Astrocyte (in vitro differentiated cells and primary cell): ENCODE measurements at regions not wholly inside any gene's neighbourhood (a gene's known extent, or its start where the extent isn't known, plus 50 kb on each side); places are given as distances from the start of the nearest gene placed in this dataset.
A peak's percentile ranks its signal among the peaks of the same experiment; 100 is the strongest.

Experiments
- DNase-seq: peaks from one replicate; pipeline ENCODE4 v3.0.0-alpha.2; 2010; ENCODE audit warnings: low read depth
- FAIRE-seq: peaks from 2 replicates; lab custom pipeline; 2011; peaks lifted over from hg19 to GRCh38; lab: Jason Lieb, UNC
- H2AFZ ChIP-seq: 2 replicates; pipeline ENCODE4 v1.6.0; 2012; ENCODE audit warnings: low read depth, low read length, inconsistent platforms
- H3K27ac ChIP-seq: 2 replicates; pipeline ENCODE4 v1.5.1; 2011; ENCODE audit warnings: low read depth, low read length, inconsistent platforms
- H3K27me3 ChIP-seq: 2 replicates; pipeline ENCODE4 v1.6.0; 2011; ENCODE audit warnings: low read length, inconsistent platforms; ENCODE audit not compliant: insufficient read depth
- H3K36me3 ChIP-seq: 2 replicates; pipeline ENCODE4 v1.5.1; 2011; ENCODE audit warnings: low read length, inconsistent platforms; ENCODE audit not compliant: insufficient read depth
- H3K4me1 ChIP-seq: 2 replicates; pipeline ENCODE4 v1.5.1; 2011; ENCODE audit warnings: low read length, inconsistent platforms; ENCODE audit not compliant: insufficient read depth
- H3K4me2 ChIP-seq: 2 replicates; pipeline ENCODE4 v1.6.0; 2012; ENCODE audit warnings: low read length, inconsistent platforms
- H3K4me3 ChIP-seq: 2 replicates; pipeline ENCODE4 v1.5.1; 2011; ENCODE audit warnings: low read depth, mild to moderate bottlenecking, low read length, inconsistent platforms; ENCODE audit not compliant: insufficient read depth
- H3K79me2 ChIP-seq: 2 replicates; pipeline ENCODE4 v1.6.0; 2012; ENCODE audit warnings: mild to moderate bottlenecking, low read length, inconsistent platforms; ENCODE audit not compliant: insufficient read depth
- H3K9ac ChIP-seq: 2 replicates; pipeline ENCODE4 v1.6.0; 2012; ENCODE audit warnings: mild to moderate bottlenecking, low read length, inconsistent platforms
- H3K9me3 ChIP-seq: 2 replicates; pipeline ENCODE4 v1.5.1; 2012; ENCODE audit warnings: low read depth, mild to moderate bottlenecking, low read length, inconsistent platforms; ENCODE audit not compliant: insufficient read depth
- H4K20me1 ChIP-seq: 2 replicates; pipeline ENCODE4 v1.6.0; 2012; ENCODE audit warnings: low read length, inconsistent platforms; ENCODE audit not compliant: insufficient read depth
- H3K27ac Mint-ChIP-seq: one replicate; pipeline ENCODE4 v1.8.0; 2021; ENCODE audit warnings: mild to moderate bottlenecking, mixed read lengths; ENCODE audit not compliant: unreplicated experiment
- H3K27me3 Mint-ChIP-seq: one replicate; pipeline ENCODE4 v1.8.0; 2021; ENCODE audit warnings: low read depth, mixed read lengths; ENCODE audit not compliant: unreplicated experiment
- H3K36me3 Mint-ChIP-seq: one replicate; pipeline ENCODE4 v1.8.0; 2021; ENCODE audit warnings: low read depth, mixed read lengths; ENCODE audit not compliant: unreplicated experiment
- H3K4me1 Mint-ChIP-seq: one replicate; pipeline ENCODE4 v1.8.0; 2021; ENCODE audit warnings: low read depth, mixed read lengths; ENCODE audit not compliant: unreplicated experiment
- H3K4me3 Mint-ChIP-seq: one replicate; pipeline ENCODE4 v1.8.0; 2021; ENCODE audit warnings: mild to moderate bottlenecking, moderate library complexity, mixed read lengths; ENCODE audit not compliant: unreplicated experiment
- H3K9me3 Mint-ChIP-seq: one replicate; pipeline ENCODE4 v1.8.0; 2021; ENCODE audit warnings: mild to moderate bottlenecking, mixed read lengths; ENCODE audit not compliant: unreplicated experiment
- EZH2 ChIP-seq: IDR thresholded peaks from 2 replicates; pipeline ENCODE4 v1.6.1; 2012; ENCODE audit warnings: mild to moderate bottlenecking, low read length, inconsistent platforms; ENCODE audit not compliant: insufficient read depth
- TF ChIP-seq, protein P1 (sequence below): IDR thresholded peaks from 2 replicates; pipeline ENCODE4 v1.5.1; 2011; ENCODE audit warnings: low read depth, mild to moderate bottlenecking, inconsistent platforms, low read length, moderate library complexity; ENCODE audit not compliant: insufficient read depth

DNA sequence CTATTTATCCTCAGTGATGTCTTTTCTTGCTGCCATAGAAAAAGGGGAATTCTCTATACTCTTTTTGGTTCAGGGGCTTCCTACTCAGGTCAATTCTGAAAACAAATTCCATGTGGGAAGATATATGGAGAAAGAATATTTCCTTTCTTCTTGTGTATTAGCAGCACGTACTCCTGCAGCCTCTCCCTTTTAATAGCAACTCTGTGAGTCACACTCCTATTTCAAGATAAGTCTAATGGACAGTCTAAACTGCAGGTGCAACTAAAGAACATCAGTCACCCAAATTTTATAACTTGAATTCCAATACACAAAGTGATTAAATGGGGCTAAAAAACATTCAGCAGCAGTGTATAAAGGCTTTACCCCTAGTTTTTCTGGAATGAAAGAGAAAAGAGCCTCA, 942.2 kb downstream of the CNTNAP5 start:
- no peak overlapping the region for H3K27ac ChIP-seq
- DNase-seq (no peak), FAIRE-seq (no peak)
- H3K27me3 ChIP-seq = peaks cover 2% of the 10 kb centered on the region
- H3K9me3 ChIP-seq = no peaks in the 10 kb centered on the region
- peaks cover 3% of the 10 kb centered on the region for H3K9me3 Mint-ChIP-seq
- peaks cover 22% of the 10 kb centered on the region for H3K4me1 Mint-ChIP-seq
- no peak for TF ChIP-seq EZH2
- TF ChIP-seq, protein P1, sequence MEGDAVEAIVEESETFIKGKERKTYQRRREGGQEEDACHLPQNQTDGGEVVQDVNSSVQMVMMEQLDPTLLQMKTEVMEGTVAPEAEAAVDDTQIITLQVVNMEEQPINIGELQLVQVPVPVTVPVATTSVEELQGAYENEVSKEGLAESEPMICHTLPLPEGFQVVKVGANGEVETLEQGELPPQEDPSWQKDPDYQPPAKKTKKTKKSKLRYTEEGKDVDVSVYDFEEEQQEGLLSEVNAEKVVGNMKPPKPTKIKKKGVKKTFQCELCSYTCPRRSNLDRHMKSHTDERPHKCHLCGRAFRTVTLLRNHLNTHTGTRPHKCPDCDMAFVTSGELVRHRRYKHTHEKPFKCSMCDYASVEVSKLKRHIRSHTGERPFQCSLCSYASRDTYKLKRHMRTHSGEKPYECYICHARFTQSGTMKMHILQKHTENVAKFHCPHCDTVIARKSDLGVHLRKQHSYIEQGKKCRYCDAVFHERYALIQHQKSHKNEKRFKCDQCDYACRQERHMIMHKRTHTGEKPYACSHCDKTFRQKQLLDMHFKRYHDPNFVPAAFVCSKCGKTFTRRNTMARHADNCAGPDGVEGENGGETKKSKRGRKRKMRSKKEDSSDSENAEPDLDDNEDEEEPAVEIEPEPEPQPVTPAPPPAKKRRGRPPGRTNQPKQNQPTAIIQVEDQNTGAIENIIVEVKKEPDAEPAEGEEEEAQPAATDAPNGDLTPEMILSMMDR = no peak
- no peaks in the 10 kb centered on the region for H3K36me3 Mint-ChIP-seq
- H3K9ac ChIP-seq = no peak overlapping the region
- H2AFZ ChIP-seq = no peak overlapping the region
- no peak overlapping the region for H3K4me3 ChIP-seq
- no peak overlapping the region for H3K4me3 Mint-ChIP-seq
- no peak overlapping the region for H3K27ac Mint-ChIP-seq
- H3K79me2 ChIP-seq = no peaks in the 10 kb centered on the region
- H3K27me3 Mint-ChIP-seq = no peaks in the 10 kb centered on the region
- H4K20me1 ChIP-seq = no peaks in the 10 kb centered on the region
- H3K4me2 ChIP-seq = no peak overlapping the region
- no peaks in the 10 kb centered on the region for H3K36me3 ChIP-seq
- H3K4me1 ChIP-seq = no peaks in the 10 kb centered on the region

DNA sequence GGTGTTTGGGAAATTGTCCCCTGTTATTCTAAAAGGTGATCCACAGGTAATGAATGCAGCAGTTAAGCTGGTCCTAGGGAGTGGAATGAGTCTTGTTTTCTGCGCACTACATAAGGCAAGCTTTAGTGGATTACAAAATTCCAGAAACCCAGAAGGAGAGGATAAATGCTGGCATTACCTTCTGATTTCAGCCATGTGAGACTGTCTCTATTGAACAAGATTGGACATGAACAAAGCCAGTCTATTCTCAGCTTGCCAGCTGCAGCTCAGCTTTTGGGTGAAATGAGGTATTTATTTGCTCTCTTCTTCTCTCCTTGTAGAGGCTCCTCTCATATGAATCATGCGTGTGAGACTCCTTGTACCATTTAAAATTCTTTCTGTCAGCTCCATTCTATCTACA, 944.9 kb downstream of the CNTNAP5 start:
- Histone ChIP-seq H3K27ac (no peak overlapping the region), H3K9ac (no peak overlapping the region), H3K4me2 (no peak overlapping the region), H3K36me3 (no peaks in the 10 kb centered on the region), H3K4me1 (peaks cover 7% of the 10 kb centered on the region), H2AFZ (no peak overlapping the region), H4K20me1 (no peaks in the 10 kb centered on the region), H3K79me2 (no peaks in the 10 kb centered on the region), H3K27me3 (peaks cover 3% of the 10 kb centered on the region), H3K4me3 (no peak overlapping the region), H3K9me3 (no peaks in the 10 kb centered on the region)
- no peak for TF ChIP-seq EZH2
- TF ChIP-seq, protein P1 = no peak
- H3K4me1 Mint-ChIP-seq = peaks cover 33% of the 10 kb centered on the region
- H3K27ac Mint-ChIP-seq = no peak overlapping the region
- H3K27me3 Mint-ChIP-seq = no peaks in the 10 kb centered on the region
- no peak for DNase-seq
- no peaks in the 10 kb centered on the region for H3K36me3 Mint-ChIP-seq
- no peak overlapping the region for H3K4me3 Mint-ChIP-seq
- peaks cover 3% of the 10 kb centered on the region for H3K9me3 Mint-ChIP-seq
- no peak for FAIRE-seq

DNA sequence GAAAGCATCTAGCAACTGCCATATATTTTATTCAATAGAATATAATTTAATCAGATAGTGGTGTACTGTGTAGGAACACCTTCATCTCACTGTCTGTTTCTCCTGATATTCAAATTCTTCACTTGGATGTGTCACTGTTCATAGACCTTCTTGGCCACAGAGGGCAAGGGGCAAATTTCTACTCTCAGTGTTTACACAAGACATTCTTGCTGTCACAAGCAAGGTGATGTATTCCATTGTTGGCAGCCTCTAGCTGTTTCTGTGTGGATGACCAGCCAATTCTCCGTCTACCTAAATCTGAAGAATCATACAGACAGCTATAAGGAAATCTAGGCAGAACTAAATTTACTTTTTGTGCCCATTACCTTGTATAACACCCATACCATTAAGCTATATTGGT, 948.3 kb downstream of the CNTNAP5 start:
- H3K27ac ChIP-seq = no peak overlapping the region
- no peak overlapping the region for H3K9ac ChIP-seq
- Mint-ChIP-seq H3K27me3 (no peaks in the 10 kb centered on the region), H3K36me3 (no peaks in the 10 kb centered on the region), H3K27ac (no peak overlapping the region), H3K9me3 (peaks cover 3% of the 10 kb centered on the region), H3K4me3 (no peak overlapping the region), H3K4me1 (peaks cover 21% of the 10 kb centered on the region)
- H4K20me1 ChIP-seq = no peaks in the 10 kb centered on the region
- no peaks in the 10 kb centered on the region for H3K9me3 ChIP-seq
- no peak for FAIRE-seq
- no peaks in the 10 kb centered on the region for H3K36me3 ChIP-seq
- no peak overlapping the region for H3K4me2 ChIP-seq
- no peak overlapping the region for H2AFZ ChIP-seq
- H3K79me2 ChIP-seq = no peaks in the 10 kb centered on the region
- peaks cover 7% of the 10 kb centered on the region for H3K4me1 ChIP-seq
- no peak for TF ChIP-seq EZH2
- TF ChIP-seq, protein P1 = no peak
- peak; percentile 77 for DNase-seq
- H3K27me3 ChIP-seq = peaks cover 3% of the 10 kb centered on the region
- H3K4me3 ChIP-seq = no peak overlapping the region
